ENCODE measurements at regions not wholly inside any gene's neighbourhood (a gene's known extent, or its start where the extent isn't known, plus 50 kb on each side); places are given as distances from the start of the nearest gene placed in this dataset.

DNA sequence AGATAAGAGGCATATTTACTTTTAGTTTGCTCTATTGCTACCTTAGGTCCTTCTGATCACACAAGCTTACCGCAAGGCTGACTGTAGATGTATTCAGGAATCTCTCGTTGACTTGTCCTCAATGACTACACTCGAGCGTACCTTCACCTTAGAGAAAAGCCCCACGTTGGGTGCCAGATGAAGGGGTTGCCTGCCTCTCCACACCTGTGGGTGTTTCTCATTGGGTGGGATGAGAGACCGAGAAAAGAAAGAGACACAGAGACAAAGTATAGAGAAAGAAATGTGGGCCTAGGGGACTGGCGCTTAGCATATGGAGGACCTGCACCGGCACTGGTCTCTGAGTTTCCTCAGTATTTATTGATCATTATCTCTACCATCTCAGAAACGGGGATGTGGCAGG, 51.8 kb downstream of the ASCL4 start:
- Mint-ChIP-seq H3K4me3 (ENCODE audit: low read depth) (no peak overlapping the region), H3K4me1 (ENCODE audit: low read depth) (no peaks in the 10 kb centered on the region), H3K9me3 (ENCODE audit: low read depth) (peaks cover 35% of the 10 kb centered on the region), H3K27me3 (peaks cover 7% of the 10 kb centered on the region), H3K27ac (no peak overlapping the region), H3K36me3 (ENCODE audit: insufficient read depth) (peaks cover 2% of the 10 kb centered on the region)
- TF ChIP-seq, protein P1, sequence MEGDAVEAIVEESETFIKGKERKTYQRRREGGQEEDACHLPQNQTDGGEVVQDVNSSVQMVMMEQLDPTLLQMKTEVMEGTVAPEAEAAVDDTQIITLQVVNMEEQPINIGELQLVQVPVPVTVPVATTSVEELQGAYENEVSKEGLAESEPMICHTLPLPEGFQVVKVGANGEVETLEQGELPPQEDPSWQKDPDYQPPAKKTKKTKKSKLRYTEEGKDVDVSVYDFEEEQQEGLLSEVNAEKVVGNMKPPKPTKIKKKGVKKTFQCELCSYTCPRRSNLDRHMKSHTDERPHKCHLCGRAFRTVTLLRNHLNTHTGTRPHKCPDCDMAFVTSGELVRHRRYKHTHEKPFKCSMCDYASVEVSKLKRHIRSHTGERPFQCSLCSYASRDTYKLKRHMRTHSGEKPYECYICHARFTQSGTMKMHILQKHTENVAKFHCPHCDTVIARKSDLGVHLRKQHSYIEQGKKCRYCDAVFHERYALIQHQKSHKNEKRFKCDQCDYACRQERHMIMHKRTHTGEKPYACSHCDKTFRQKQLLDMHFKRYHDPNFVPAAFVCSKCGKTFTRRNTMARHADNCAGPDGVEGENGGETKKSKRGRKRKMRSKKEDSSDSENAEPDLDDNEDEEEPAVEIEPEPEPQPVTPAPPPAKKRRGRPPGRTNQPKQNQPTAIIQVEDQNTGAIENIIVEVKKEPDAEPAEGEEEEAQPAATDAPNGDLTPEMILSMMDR (IDR thresholded peaks at IDR 0.05; ENCODE audit: unreplicated experiment): no peak
- no peak for DNase-seq (ENCODE audit: low spot score, unreplicated experiment)

DNA sequence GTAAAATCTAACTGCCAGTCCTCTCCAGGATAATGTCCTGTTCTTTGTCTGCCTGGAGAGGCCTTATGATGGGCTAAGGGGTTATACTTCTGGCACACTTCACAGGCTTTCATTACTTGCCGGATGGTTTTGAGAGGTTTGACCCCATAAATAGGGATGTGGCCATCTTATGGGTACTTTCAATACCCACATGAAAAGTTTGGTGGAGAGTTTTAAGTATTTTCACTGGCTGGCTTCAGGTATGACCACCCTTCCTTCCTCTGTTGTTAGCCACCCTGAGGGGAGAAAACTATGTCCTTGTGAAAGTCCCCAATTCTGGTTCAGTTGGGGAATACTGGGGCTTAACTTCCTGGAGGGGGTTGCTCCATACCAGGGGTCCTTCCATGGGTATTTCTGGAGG, 54.8 kb downstream of the ASCL4 start:
- H3K4me3 Mint-ChIP-seq (ENCODE audit: low read depth): no peak overlapping the region
- no peak for DNase-seq (ENCODE audit: low spot score, unreplicated experiment)
- TF ChIP-seq, protein P1 (IDR thresholded peaks at IDR 0.05; ENCODE audit: unreplicated experiment): no peak
- H3K27me3 Mint-ChIP-seq: peaks cover 20% of the 10 kb centered on the region
- no peaks in the 10 kb centered on the region for H3K4me1 Mint-ChIP-seq (ENCODE audit: low read depth)
- no peak overlapping the region for H3K27ac Mint-ChIP-seq
- H3K9me3 Mint-ChIP-seq (ENCODE audit: low read depth): peaks cover 33% of the 10 kb centered on the region
- H3K36me3 Mint-ChIP-seq (ENCODE audit: insufficient read depth): peaks cover 2% of the 10 kb centered on the region

DNA sequence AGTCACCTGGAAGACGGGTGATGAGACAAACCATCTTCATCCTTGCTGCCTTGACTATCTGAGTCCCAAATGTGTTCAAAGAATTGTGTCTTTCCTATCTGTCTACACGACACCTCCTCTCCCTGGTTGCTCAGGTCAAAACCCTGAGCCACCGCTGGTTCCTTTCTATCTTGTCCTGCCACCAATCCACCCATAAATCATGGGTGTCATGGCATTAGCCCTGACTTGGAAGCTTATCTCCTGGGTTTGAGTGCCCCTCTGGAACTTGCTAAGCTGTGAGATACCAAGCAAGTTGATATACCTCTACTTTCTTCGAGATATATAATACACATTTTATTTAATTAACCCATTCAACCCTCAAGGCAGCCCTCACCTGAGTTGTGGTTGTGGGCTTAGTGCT, 57.9 kb downstream of the ASCL4 start:
- DNase-seq (ENCODE audit: low spot score, unreplicated experiment): no peak
- H3K4me1 Mint-ChIP-seq (ENCODE audit: low read depth): no peaks in the 10 kb centered on the region
- H3K9me3 Mint-ChIP-seq (ENCODE audit: low read depth): peaks cover 10% of the 10 kb centered on the region
- H3K27me3 Mint-ChIP-seq: peaks cover 37% of the 10 kb centered on the region
- H3K36me3 Mint-ChIP-seq (ENCODE audit: insufficient read depth): no peaks in the 10 kb centered on the region
- H3K4me3 Mint-ChIP-seq (ENCODE audit: low read depth): no peak overlapping the region
- H3K27ac Mint-ChIP-seq: no peak overlapping the region
- TF ChIP-seq, protein P1 (IDR thresholded peaks at IDR 0.05; ENCODE audit: unreplicated experiment): no peak

DNA sequence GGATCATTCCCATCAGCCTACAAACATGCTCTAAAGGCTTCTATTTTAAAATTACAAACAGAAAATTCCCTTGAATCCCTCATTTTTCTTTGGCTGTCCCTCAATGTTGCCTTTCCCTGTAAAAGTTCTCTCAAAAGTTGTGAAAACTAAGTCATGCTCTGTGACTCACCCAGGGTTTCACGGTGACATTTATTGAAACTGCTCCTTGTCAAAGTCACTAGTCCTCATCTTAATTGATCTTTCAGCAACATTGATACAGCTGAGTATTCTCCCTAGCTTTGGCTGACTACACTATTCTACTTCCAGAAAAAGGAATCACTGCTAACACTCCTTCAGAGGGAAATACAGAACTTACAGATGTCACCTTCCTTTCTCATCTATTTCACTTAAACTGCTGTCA, 65.7 kb downstream of the ASCL4 start:
- Mint-ChIP-seq H3K27ac (no peak overlapping the region), H3K36me3 (ENCODE audit: insufficient read depth) (no peaks in the 10 kb centered on the region), H3K27me3 (peaks cover 70% of the 10 kb centered on the region), H3K9me3 (ENCODE audit: low read depth) (no peaks in the 10 kb centered on the region), H3K4me1 (ENCODE audit: low read depth) (peaks cover 3% of the 10 kb centered on the region), H3K4me3 (ENCODE audit: low read depth) (no peak overlapping the region)
- DNase-seq (ENCODE audit: low spot score, unreplicated experiment): no peak
- TF ChIP-seq, protein P1 (IDR thresholded peaks at IDR 0.05; ENCODE audit: unreplicated experiment): no peak

DNA sequence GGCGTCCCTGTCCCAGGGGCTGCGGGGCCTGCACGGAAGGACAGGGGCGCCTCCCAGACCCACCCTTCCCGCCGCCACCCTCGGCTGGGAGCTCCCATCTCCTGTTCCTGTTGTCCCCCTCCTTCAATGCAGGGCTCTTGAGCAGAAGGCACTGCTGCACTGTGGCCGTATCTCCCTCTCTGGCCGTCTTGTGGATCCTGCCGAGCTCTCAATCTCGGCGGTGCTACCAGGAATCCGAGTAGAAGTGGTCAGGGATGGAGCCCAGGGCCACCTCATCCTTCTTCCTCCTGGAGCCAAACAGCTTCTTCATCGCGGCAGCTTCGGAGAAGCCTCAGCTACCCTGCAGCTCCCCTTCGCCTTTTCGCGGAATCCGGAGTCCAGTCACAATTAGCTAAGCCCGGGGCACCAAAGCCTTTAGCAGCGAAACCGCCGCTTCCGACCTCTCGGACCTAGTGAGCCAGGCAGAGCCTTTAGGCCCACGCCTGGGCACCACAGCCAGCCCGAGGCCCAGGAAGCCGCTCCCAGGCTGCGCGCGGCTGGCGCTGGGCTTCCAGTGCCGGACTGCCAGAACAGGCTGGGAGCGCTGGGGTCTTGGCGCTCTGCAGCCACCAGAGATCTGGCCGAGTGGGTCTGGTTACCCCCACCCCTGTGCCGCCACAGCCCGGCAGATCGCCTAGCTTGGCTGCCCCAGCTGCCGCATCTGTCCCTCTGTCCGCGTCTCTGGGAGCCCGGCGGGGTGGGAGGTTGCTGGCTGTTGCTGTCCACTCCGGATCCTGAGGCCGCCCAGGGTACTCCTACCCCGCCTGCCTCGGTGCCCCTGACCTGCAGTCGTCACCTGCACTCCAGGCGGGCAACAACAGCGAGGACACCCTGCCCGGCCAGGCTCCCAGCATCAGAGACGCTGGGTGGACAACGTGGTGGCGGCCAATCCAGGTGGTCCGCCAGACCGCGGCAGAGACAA, 69.1 kb downstream of the ASCL4 start:
- no peak for DNase-seq (ENCODE audit: low spot score, unreplicated experiment)
- H3K36me3 Mint-ChIP-seq (ENCODE audit: insufficient read depth): no peaks in the 10 kb centered on the region
- peak overlapping the region; percentile 67 for H3K4me3 Mint-ChIP-seq (ENCODE audit: low read depth)
- no peaks in the 10 kb centered on the region for H3K9me3 Mint-ChIP-seq (ENCODE audit: low read depth)
- peaks cover 3% of the 10 kb centered on the region for H3K4me1 Mint-ChIP-seq (ENCODE audit: low read depth)
- no peak overlapping the region for H3K27ac Mint-ChIP-seq
- peaks cover 77% of the 10 kb centered on the region for H3K27me3 Mint-ChIP-seq
- TF ChIP-seq, protein P1 (IDR thresholded peaks at IDR 0.05; ENCODE audit: unreplicated experiment): no peak
